K562 (cell line): ENCODE measurements at regions not wholly inside any gene's neighbourhood (a gene's known extent, or its start where the extent isn't known, plus 50 kb on each side); places are given as distances from the start of the nearest gene placed in this dataset.

Experiments used
- ATAC-seq: fragments of 200-7000 bp; cut with Tn5 transposase; 3 replicates; pipeline ENCODE4 v1.9.1; 2020; ENCODE audit warnings: moderate library complexity
- BruUV-seq: library from RNA; stranded (reverse); fragments of 400-500 nt; replicated peaks from 2 replicates; lab custom pipeline; 2021; lab: Mats Ljungman, UMichigan
- CTCF ChIA-PET: fragments of 300-600 bp; formaldehyde crosslinking; extraction: SDS; loops from one replicate; lab custom pipeline; 2021; ENCODE audit warnings: low intra/inter-chr PET ratio; lab: Yijun Ruan, JAX
- POLR2A ChIA-PET: fragments of 300-600, 350-650 bp; sonication (Branson Sonifier 250); formaldehyde crosslinking; extraction: SDS; loops from one replicate; lab custom pipeline; 2021; ENCODE audit warnings: antibody characterized with exemption, inconsistent platforms; lab: Yijun Ruan, JAX
- DNase-seq, 4 experiments: peaks; one replicate each; pipeline versions ENCODE4 v3.0.0 to v3.0.0-alpha.2; 2011 to 2018; ENCODE audit warnings: low spot score in 3 of 4, mixed read lengths in 3 of 4; ENCODE audit errors: extremely low read depth in 1 of 4
- FAIRE-seq: peaks from 2 replicates; lab custom pipeline; 2011; peaks lifted over from hg19 to GRCh38; lab: Jason Lieb, UNC
- H2AFZ ChIP-seq: 2 replicates; pipeline ENCODE4 v1.6.0; 2011; ENCODE audit warnings: low read depth, low read length, control low read depth, inconsistent platforms
- H3K27ac ChIP-seq: fragments of 200-600 bp; 3 replicates; pipeline ENCODE4 v1.8.0; 2011; ENCODE audit warnings: low read depth, mild to moderate bottlenecking, control low read depth, inconsistent platforms, low read length, moderate library complexity, mixed read lengths; ENCODE audit errors: extremely low read depth
- H3K27me3 ChIP-seq, 2 experiments: fragments of 300-600 bp in 1 of 2; 2 replicates in 1 of 2; 3 replicates in 1 of 2; pipeline versions ENCODE4 v1.6.0 to v1.8.0; 2011; ENCODE audit warnings: inconsistent platforms in 2 of 2, low read length in 2 of 2, mild to moderate bottlenecking in 1 of 2, mixed read lengths in 1 of 2, moderate library complexity in 1 of 2; ENCODE audit not compliant: control insufficient read depth in 2 of 2, insufficient read depth in 2 of 2
- H3K36me3 ChIP-seq: fragments of 300-600 bp; 3 replicates; pipeline ENCODE4 v1.8.0; 2011; ENCODE audit warnings: mild to moderate bottlenecking, low read length, inconsistent platforms; ENCODE audit not compliant: control insufficient read depth, insufficient read depth
- H3K4me1 ChIP-seq, 2 experiments: fragments of 200-600 bp in 1 of 2; replicated peaks in 1 of 2; 2 replicates in 1 of 2; 3 replicates in 1 of 2; pipeline versions ENCODE4 v1.5.1 to v1.8.0; 2011; ENCODE audit warnings: inconsistent platforms in 2 of 2, low read length in 2 of 2, mild to moderate bottlenecking in 1 of 2, mixed read lengths in 1 of 2, moderate library complexity in 1 of 2; ENCODE audit not compliant: control insufficient read depth in 2 of 2, insufficient read depth in 2 of 2
- H3K4me2 ChIP-seq: 2 replicates; pipeline ENCODE4 v1.6.1; 2011; ENCODE audit warnings: low read length, control low read depth, inconsistent platforms, mixed read lengths; ENCODE audit not compliant: insufficient read depth
- H3K4me3 ChIP-seq: fragments of 200-600 bp; sonication (generic), shearing (Covaris generic); 2 replicates; pipeline ENCODE4 v1.5.1; 2016; ENCODE audit warnings: control low read depth, inconsistent platforms
- H3K79me2 ChIP-seq: fragments of 200-600 bp; 3 replicates; pipeline ENCODE4 v1.8.0; 2011; ENCODE audit warnings: low read length, inconsistent platforms; ENCODE audit not compliant: control insufficient read depth, insufficient read depth
- H3K9ac ChIP-seq, 2 experiments: 2 replicates each; pipeline versions ENCODE4 v1.6.0 to v1.6.1; 2011; ENCODE audit warnings: low read depth in 2 of 2, low read length in 2 of 2, control low read depth in 1 of 2, inconsistent platforms in 1 of 2, mild to moderate bottlenecking in 1 of 2, mixed read lengths in 1 of 2; ENCODE audit not compliant: insufficient read depth in 1 of 2
- H3K9me1 ChIP-seq: one replicate; pipeline ENCODE4 v1.6.0; 2011; ENCODE audit warnings: inconsistent platforms, mild to moderate bottlenecking, low read length, moderate library complexity; ENCODE audit not compliant: control insufficient read depth, insufficient read depth
- H3K9me3 ChIP-seq: replicated peaks from 2 replicates; pipeline ENCODE4 v1.5.1; 2011; ENCODE audit warnings: low read depth, low read length, inconsistent platforms; ENCODE audit not compliant: control insufficient read depth, insufficient read depth
- H4K20me1 ChIP-seq: replicated peaks from 2 replicates; pipeline ENCODE4 v1.6.1; 2011; ENCODE audit warnings: low read length, inconsistent platforms, mixed read lengths; ENCODE audit not compliant: control insufficient read depth, insufficient read depth
- DDX20 ChIP-seq: fragments of 450-650 bp; IDR thresholded peaks from 2 replicates; pipeline ENCODE4 v1.6.1; 2016; ENCODE audit warnings: missing genetic modification characterization, low read depth, mild to moderate bottlenecking, missing compliant biosample characterization, moderate library complexity
- DEAF1 ChIP-seq: fragments of 450-650 bp; formaldehyde crosslinking; IDR thresholded peaks from 2 replicates; pipeline ENCODE4 v1.4.0; 2020; ENCODE audit warnings: mild to moderate bottlenecking, moderate library complexity
- ETV6 ChIP-seq, 3 experiments: fragments of 150-350 bp in 1 of 3; sonication (generic) in 1 of 3; formaldehyde crosslinking in 1 of 3; IDR thresholded peaks; 2 replicates each; pipeline versions ENCODE4 v1.6.1 to v1.8.0; 2014 to 2022; ENCODE audit warnings: borderline replicate concordance in 2 of 3, low read depth in 2 of 3, antibody characterized with exemption in 1 of 3, low read length in 1 of 3, mild to moderate bottlenecking in 1 of 3, missing genetic modification reagents in 1 of 3
- HES1 ChIP-seq: fragments of 450-650 bp; IDR thresholded peaks from 2 replicates; pipeline ENCODE4 v1.6.1; 2016; ENCODE audit warnings: low read depth, mild to moderate bottlenecking, moderate library complexity
- HMGN3 ChIP-seq: IDR thresholded peaks from 2 replicates; pipeline ENCODE4 v1.6.1; 2011; ENCODE audit warnings: borderline replicate concordance, low read depth, mild to moderate bottlenecking, mixed read lengths, low read length; ENCODE audit not compliant: insufficient read length; ENCODE audit errors: extremely low read depth
- MEF2D ChIP-seq: conservative IDR thresholded peaks from 2 replicates; pipeline ENCODE4 v1.6.1; 2016; ENCODE audit warnings: low read depth, missing genetic modification characterization, missing compliant biosample characterization
- NCOA2 ChIP-seq, 2 experiments: fragments of 450-650 bp; IDR thresholded peaks; 2 replicates each; pipeline ENCODE4 v1.6.1; 2018; ENCODE audit warnings: mild to moderate bottlenecking in 2 of 2, moderate library complexity in 1 of 2; ENCODE audit not compliant: partially characterized antibody in 2 of 2
- NR1H2 ChIP-seq: sonication (generic); formaldehyde crosslinking; IDR thresholded peaks from 2 replicates; pipeline ENCODE4 v1.4.0; 2020; ENCODE audit warnings: mild to moderate bottlenecking, missing genetic modification reagents
- RNF219 ChIP-seq: fragments of 250-450 bp; sonication (Bioruptor Pico); IDR thresholded peaks from 2 replicates; pipeline ENCODE4 v1.5.0; 2022; ENCODE audit warnings: mild to moderate bottlenecking
- ZNF282 ChIP-seq: sonication (generic); formaldehyde crosslinking; IDR thresholded peaks from 2 replicates; pipeline ENCODE4 v1.8.1; 2023; ENCODE audit warnings: missing genetic modification reagents
- in situ Hi-C: fragments of 300-500 bp; cut with MboI; formaldehyde crosslinking; loops from 4 replicates; pipeline ENCODE4 v1.15.0; 2018; ENCODE audit warnings: inconsistent platforms, mixed read lengths
- intact Hi-C: fragments of 100-400 bp; cut with micrococcal nuclease; formaldehyde crosslinking; loops from 2 replicates; pipeline ENCODE4 v1.14.2; 2022

DNA sequence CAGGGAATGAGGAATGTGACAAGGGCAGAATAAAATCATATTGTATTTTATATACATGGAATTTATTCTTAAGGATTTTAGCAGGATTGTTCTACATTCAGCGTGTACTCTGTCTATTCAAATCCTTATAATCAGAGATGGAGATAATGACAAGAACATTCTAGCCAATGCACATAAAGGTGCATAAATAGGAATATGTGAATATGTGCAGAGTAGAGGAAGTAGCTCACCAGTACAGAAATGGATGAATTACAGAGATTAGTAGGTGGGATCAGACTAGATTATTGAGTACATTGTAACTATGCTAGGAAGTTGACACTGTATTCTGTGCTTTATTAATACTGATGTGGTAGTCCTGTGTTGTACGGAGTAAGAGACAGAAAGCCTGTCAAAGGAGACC, 1308.8 kb downstream of the FAM181B start (continued):
- TF ChIP-seq ETV6 (IDR thresholded peaks at IDR 0.05; ENCODE audit: borderline replicate concordance in 1 of 2, low read depth in 2 of 2, low read length in 1 of 2) (no peak), ETV6 (CRISPR knock-in tag; IDR thresholded peaks at IDR 0.05; ENCODE audit: borderline replicate concordance) (no peak)

DNA sequence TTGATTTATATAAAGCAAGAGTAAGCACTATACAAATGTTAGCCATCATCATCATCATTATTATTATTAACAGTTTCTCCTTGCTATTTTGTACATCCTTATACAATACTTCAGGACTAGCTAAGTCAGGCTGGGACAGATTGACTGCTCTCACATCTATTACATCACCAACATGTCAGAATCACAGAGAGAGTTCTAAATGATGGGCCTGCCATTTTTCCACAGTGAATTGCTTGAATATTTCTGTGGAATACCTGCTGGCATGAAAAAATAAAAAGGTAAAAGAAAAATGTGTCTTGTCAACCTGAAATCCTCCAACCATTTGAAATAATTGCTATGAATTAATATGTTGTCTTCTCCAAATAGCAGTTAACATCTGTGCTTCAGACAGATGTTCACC, 1311.3 kb downstream of the FAM181B start:
- POLR2A ChIA-PET, result no interaction called here
- H3K4me2 ChIP-seq, result no peak overlapping the region
- no peak overlapping the region for H3K27ac ChIP-seq
- CTCF ChIA-PET, result no interaction called here
- ATAC-seq (no peak), DNase-seq (no peak), FAIRE-seq (no peak)
- H3K4me1 ChIP-seq, result no peaks in the 10 kb centered on the region
- H3K9me1 ChIP-seq, result no peaks in the 10 kb centered on the region
- in situ Hi-C loops (no loop called here), intact Hi-C loops (no loop called here)
- no peaks in the 10 kb centered on the region for H3K36me3 ChIP-seq
- no peak for TF ChIP-seq ZNF282
- no peak for TF ChIP-seq HES1
- no peak for TF ChIP-seq HMGN3
- no peak for TF ChIP-seq DEAF1 (CRISPR knock-in tag)
- no peak for TF ChIP-seq MEF2D
- TF ChIP-seq DDX20 (tag), result no peak
- no peak for TF ChIP-seq NCOA2 (IDR thresholded peaks at IDR 0.05; ENCODE audit: partially characterized antibody in 2 of 2)
- TF ChIP-seq RNF219, result no peak
- no peak for TF ChIP-seq NR1H2
- BruUV-seq, result no TSS peak
- no peak overlapping the region for H2AFZ ChIP-seq
- no peak overlapping the region for H3K4me3 ChIP-seq
- H4K20me1 ChIP-seq, result no peaks in the 10 kb centered on the region
- H3K27me3 ChIP-seq, result no peaks in the 10 kb centered on the region
- H3K79me2 ChIP-seq, result no peaks in the 10 kb centered on the region
- no peaks in the 10 kb centered on the region for H3K9me3 ChIP-seq
- no peak overlapping the region for H3K9ac ChIP-seq
